GM12891 (cell line): ENCODE measurements at regions not wholly inside any gene's neighbourhood (a gene's known extent, or its start where the extent isn't known, plus 50 kb on each side); places are given as distances from the start of the nearest gene placed in this dataset.

ENCODE experiments used
- PAX5 ChIP-seq: IDR thresholded peaks from 2 replicates; pipeline ENCODE4 v1.6.1; 2011; ENCODE audit warnings: low read length, moderate library complexity, mild to moderate bottlenecking; ENCODE audit not compliant: insufficient read depth, severe bottlenecking
- POLR2A ChIP-seq: IDR thresholded peaks from 2 replicates; pipeline ENCODE4 v1.6.1; 2011; ENCODE audit warnings: low read depth, low read length, control low read depth
- POLR2AphosphoS5 ChIP-seq: IDR thresholded peaks from 2 replicates; pipeline ENCODE4 v1.6.1; 2011; ENCODE audit warnings: low read depth, low read length, control low read depth
- POU2F2 ChIP-seq: IDR thresholded peaks from 2 replicates; pipeline ENCODE4 v1.6.1; 2011; ENCODE audit warnings: low read depth, mild to moderate bottlenecking, control low read depth, low read length, moderate library complexity
- SPI1 ChIP-seq: IDR thresholded peaks from 2 replicates; pipeline ENCODE4 v1.6.1; 2011; ENCODE audit warnings: low read depth, low read length, control low read depth
- TAF1 ChIP-seq: IDR thresholded peaks from 2 replicates; pipeline ENCODE4 v1.6.1; 2011; ENCODE audit warnings: low read depth, low read length, control low read depth

DNA sequence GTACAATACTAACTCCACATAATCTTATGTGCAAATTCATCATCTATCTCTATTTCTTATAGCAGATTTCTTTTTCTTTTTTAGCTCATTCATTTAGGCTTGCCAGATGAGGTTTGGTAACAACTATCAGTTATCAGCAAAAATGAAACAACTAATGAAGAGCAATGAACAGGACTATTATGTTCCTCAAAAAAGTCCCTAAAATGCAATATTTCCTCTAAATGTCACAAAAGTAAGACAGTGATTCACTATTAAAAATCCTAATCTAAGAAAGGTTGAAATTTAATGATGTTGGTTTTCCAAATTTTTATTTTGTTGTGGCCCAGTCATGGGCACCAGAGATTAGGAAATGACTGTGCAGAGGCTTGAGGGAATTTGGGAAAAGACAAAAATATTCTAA is 135.3 kb downstream of the PPIAL4G start:
- TF ChIP-seq POLR2A, result no peak
- no peak for TF ChIP-seq POLR2AphosphoS5
- no peak for TF ChIP-seq TAF1
- TF ChIP-seq PAX5, result no peak
- no peak for TF ChIP-seq POU2F2
- no peak for TF ChIP-seq SPI1
